ENCODE measurements at regions not wholly inside any gene's neighbourhood (a gene's known extent, or its start where the extent isn't known, plus 50 kb on each side); places are given as distances from the start of the nearest gene placed in this dataset.

GRCh38 chr6:138562691-138563090, 63.4 kb upstream of the NHSL1 start:
- no peak for TF ChIP-seq CTCF (IDR thresholded peaks at IDR 0.05; ENCODE audit: extremely low read depth in 1 of 2, insufficient read depth in 1 of 2, low read depth in 1 of 2, low read length in 2 of 2)
- TF ChIP-seq JUN (IDR thresholded peaks at IDR 0.05; ENCODE audit: borderline replicate concordance, insufficient read depth, insufficient read length, low read depth), result no peak
- TF ChIP-seq POLR2AphosphoS5 (IDR thresholded peaks at IDR 0.05; ENCODE audit: insufficient read depth, low read depth, low read length), result no peak
- no peak for TF ChIP-seq EZH2 (IDR thresholded peaks at IDR 0.05; ENCODE audit: borderline replicate concordance, low read depth, low read length, severe bottlenecking)
- no peak for TF ChIP-seq POLR2A (IDR thresholded peaks at IDR 0.05; ENCODE audit: low read depth, low read length)
- TF ChIP-seq MAX (IDR thresholded peaks at IDR 0.05; ENCODE audit: insufficient read depth, insufficient read length), result no peak
- TF ChIP-seq MYC (IDR thresholded peaks at IDR 0.05; ENCODE audit: low read depth, low read length), result no peak
- no peak for TF ChIP-seq GATA2 (IDR thresholded peaks at IDR 0.05; ENCODE audit: insufficient read depth, insufficient read length, low read depth, low read length)
- no peak for TF ChIP-seq FOS (IDR thresholded peaks at IDR 0.05; ENCODE audit: borderline replicate concordance, insufficient read depth, low read length)

Data from endothelial cell of umbilical vein (primary cell).